CD4-positive, alpha-beta memory T cell (primary cell): ENCODE measurements at regions not wholly inside any gene's neighbourhood (a gene's known extent, or its start where the extent isn't known, plus 50 kb on each side); places are given as distances from the start of the nearest gene placed in this dataset.

ENCODE experiments used
- CTCF ChIA-PET: fragments of 350-600 bp; sonication (Branson Sonifier 250); formaldehyde crosslinking; loops from one replicate; lab custom pipeline; 2021; ENCODE audit warnings: inconsistent platforms; ENCODE audit not compliant: partially characterized antibody; lab: Charles Lee
- POLR2A ChIA-PET: fragments of 350-600 bp; sonication (Branson Sonifier 250); formaldehyde crosslinking; loops from one replicate; lab custom pipeline; 2021; ENCODE audit not compliant: partially characterized antibody; lab: Charles Lee
- DNase-seq, 5 donors: peaks; one replicate each; pipeline versions ENCODE4 v3.0.0 to v3.0.0-alpha.2; 2020 to 2022; ENCODE audit warnings: mixed read lengths in 1 of 5
- H3K27ac ChIP-seq: one replicate; pipeline ENCODE4 v1.7.0; 2013; ENCODE audit warnings: low read depth, low read length
- H3K27me3 ChIP-seq: 2 replicates; pipeline ENCODE4 v1.7.0; 2013; ENCODE audit warnings: mild to moderate bottlenecking, low read length, moderate library complexity; ENCODE audit not compliant: insufficient read depth
- H3K36me3 ChIP-seq: 2 replicates; pipeline ENCODE4 v1.7.0; 2013; ENCODE audit warnings: mild to moderate bottlenecking, low read length, moderate library complexity; ENCODE audit not compliant: insufficient read depth
- H3K4me1 ChIP-seq: 2 replicates; pipeline ENCODE4 v1.7.0; 2013; ENCODE audit warnings: mild to moderate bottlenecking, low read length, moderate library complexity; ENCODE audit not compliant: insufficient read depth
- H3K4me3 ChIP-seq, 2 donors: one replicate each; pipeline ENCODE4 v1.7.0; 2013; ENCODE audit warnings: low read length in 2 of 2, mild to moderate bottlenecking in 1 of 2
- H3K9me3 ChIP-seq, 2 donors: one replicate each; pipeline ENCODE4 v1.7.0; 2013; ENCODE audit warnings: low read length in 2 of 2, control low read depth in 1 of 2; ENCODE audit not compliant: control insufficient read depth in 1 of 2
- H3K27ac Mint-ChIP-seq, 7 donors: one replicate each; pipeline ENCODE4 v1.8.0; 2020 to 2021; ENCODE audit warnings: mixed read lengths in 7 of 7, mild to moderate bottlenecking in 6 of 7, inconsistent platforms in 3 of 7, moderate library complexity in 3 of 7
- H3K27me3 Mint-ChIP-seq, 2 donors: one replicate each; pipeline ENCODE4 v1.8.0; 2020 to 2021; ENCODE audit warnings: mixed read lengths in 2 of 2
- H3K36me3 Mint-ChIP-seq, 2 donors: one replicate each; pipeline ENCODE4 v1.8.0; 2020 to 2021; ENCODE audit warnings: mixed read lengths in 2 of 2, inconsistent platforms in 1 of 2, mild to moderate bottlenecking in 1 of 2
- H3K4me1 Mint-ChIP-seq, 4 donors: one replicate each; pipeline ENCODE4 v1.8.0; 2020 to 2021; ENCODE audit warnings: mixed read lengths in 4 of 4, mild to moderate bottlenecking in 1 of 4
- H3K4me3 Mint-ChIP-seq, 8 donors: one replicate each; pipeline ENCODE4 v1.8.0; 2020 to 2021; ENCODE audit warnings: mixed read lengths in 8 of 8, mild to moderate bottlenecking in 7 of 8, moderate library complexity in 6 of 8, inconsistent platforms in 3 of 8
- H3K9me3 Mint-ChIP-seq, 8 donors: one replicate each; pipeline ENCODE4 v1.8.0; 2020 to 2021; ENCODE audit warnings: mixed read lengths in 8 of 8, mild to moderate bottlenecking in 5 of 8, inconsistent platforms in 3 of 8, moderate library complexity in 1 of 8
- intact Hi-C: fragments of 100-400 bp; cut with micrococcal nuclease; formaldehyde crosslinking; loops from one replicate; pipeline ENCODE4 v1.15.1; 2023

DNA sequence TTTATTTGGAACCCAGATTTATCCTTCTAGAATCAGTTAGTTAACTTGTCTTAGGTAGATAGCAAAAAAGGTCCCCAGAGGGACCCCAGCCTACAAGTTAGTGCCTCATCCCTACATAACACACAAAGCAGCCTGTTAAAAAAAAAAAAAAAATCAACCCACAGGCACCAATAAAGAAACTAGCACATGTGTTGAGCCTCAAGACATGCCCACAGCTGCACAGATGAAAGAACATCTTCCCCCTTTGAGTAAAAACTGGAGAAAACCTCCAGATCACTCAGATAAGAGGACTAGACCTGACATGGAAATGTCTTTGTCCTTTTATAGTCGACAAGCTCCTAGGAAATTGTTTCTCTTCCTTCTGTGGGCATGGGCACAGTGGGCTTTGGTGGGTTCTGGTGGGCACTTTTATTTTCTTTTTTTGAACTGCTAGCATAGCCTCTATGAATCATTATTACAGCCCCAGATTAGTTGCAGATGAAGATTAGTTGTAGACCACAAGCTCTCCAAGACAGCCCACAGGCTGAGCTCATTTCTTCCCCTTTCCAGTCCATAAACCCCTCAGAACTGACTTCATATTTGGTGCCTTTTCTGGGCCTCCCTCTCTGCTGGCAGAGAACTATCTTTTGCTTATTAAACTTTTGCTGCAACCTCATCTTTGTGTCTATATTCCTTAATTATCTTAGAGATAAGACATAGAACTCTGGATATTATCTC, 427.1 kb downstream of the KDM5D start:
- ChIA-PET POLR2A (no interaction called here), CTCF (no interaction called here)
- Mint-ChIP-seq H3K4me3 (no peak overlapping the region), H3K27me3 (no peaks in the 10 kb centered on the region), H3K4me1 (no peaks in the 10 kb centered on the region), H3K36me3 (peaks cover 0 to 2% of the 10 kb centered on the region in 2 donors), H3K9me3 (peaks cover 0 to 2% (median 0%) of the 10 kb centered on the region in 8 donors), H3K27ac (peak overlapping the region in 1 of 7 donors; percentile 16)
- no peaks in the 10 kb centered on the region for H3K27me3 ChIP-seq
- H3K9me3 ChIP-seq = no peaks in the 10 kb centered on the region
- H3K4me1 ChIP-seq = no peaks in the 10 kb centered on the region
- no peak for DNase-seq
- no peaks in the 10 kb centered on the region for H3K36me3 ChIP-seq
- no peak overlapping the region for H3K27ac ChIP-seq
- H3K4me3 ChIP-seq = no peak overlapping the region
- intact Hi-C loops = no loop called here

DNA sequence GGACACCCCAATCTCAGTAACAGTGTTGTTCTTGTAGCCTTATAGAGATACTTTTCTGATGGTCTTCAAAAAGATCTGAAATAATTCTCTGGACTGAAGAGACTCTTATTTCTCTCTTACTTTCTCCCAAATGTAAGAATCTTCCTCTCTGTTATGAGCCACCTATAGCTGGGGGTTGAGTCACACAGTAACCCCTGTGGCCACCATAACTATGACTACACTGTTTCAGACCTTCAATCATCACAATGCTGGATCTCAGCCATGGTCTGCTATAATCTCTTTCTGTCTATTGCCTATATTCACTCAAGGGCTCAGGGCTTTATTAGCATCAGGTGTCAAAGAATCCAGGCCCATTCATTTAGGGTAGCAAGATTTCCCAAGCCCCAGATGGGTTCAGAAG, 436.9 kb downstream of the KDM5D start:
- no peak overlapping the region for H3K27ac ChIP-seq
- no peak for DNase-seq
- no peaks in the 10 kb centered on the region for H3K9me3 ChIP-seq
- ChIA-PET POLR2A (no interaction called here), CTCF (no interaction called here)
- Mint-ChIP-seq H3K27me3 (no peaks in the 10 kb centered on the region), H3K9me3 (no peaks in the 10 kb centered on the region), H3K4me3 (no peak overlapping the region), H3K36me3 (no peaks in the 10 kb centered on the region), H3K4me1 (no peaks in the 10 kb centered on the region), H3K27ac (no peak overlapping the region)
- no peaks in the 10 kb centered on the region for H3K27me3 ChIP-seq
- no peak overlapping the region for H3K4me3 ChIP-seq
- H3K4me1 ChIP-seq = no peaks in the 10 kb centered on the region
- intact Hi-C loops = no loop called here
- H3K36me3 ChIP-seq = no peaks in the 10 kb centered on the region

DNA sequence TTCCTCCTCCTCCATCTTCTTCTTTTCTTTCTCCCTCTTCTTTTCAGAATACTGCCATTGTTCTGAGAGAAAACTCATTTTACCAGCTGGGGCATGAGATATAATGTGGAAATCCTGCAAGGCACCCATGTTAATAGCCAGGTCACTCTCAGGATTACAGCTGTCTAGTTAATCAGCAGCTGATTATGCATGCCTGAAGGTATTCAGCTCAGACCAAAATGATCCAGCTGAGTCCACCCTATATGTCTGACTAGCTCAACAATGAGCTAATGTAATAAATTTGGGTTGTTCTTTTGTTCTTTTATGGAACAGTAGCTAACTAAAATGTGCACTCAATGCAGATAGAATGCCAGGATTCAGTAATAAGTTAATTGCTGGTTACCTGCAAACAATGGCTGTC, 441.4 kb downstream of the KDM5D start:
- no peaks in the 10 kb centered on the region for H3K4me1 ChIP-seq
- H3K4me3 ChIP-seq = no peak overlapping the region
- no peaks in the 10 kb centered on the region for H3K36me3 ChIP-seq
- CTCF ChIA-PET = no interaction called here
- Mint-ChIP-seq H3K36me3 (no peaks in the 10 kb centered on the region), H3K27me3 (no peaks in the 10 kb centered on the region), H3K4me3 (no peak overlapping the region), H3K9me3 (no peaks in the 10 kb centered on the region), H3K4me1 (no peaks in the 10 kb centered on the region), H3K27ac (no peak overlapping the region)
- intact Hi-C loops = no loop called here
- POLR2A ChIA-PET = no interaction called here
- DNase-seq = no peak
- no peak overlapping the region for H3K27ac ChIP-seq
- H3K9me3 ChIP-seq = no peaks in the 10 kb centered on the region
- H3K27me3 ChIP-seq = no peaks in the 10 kb centered on the region

DNA sequence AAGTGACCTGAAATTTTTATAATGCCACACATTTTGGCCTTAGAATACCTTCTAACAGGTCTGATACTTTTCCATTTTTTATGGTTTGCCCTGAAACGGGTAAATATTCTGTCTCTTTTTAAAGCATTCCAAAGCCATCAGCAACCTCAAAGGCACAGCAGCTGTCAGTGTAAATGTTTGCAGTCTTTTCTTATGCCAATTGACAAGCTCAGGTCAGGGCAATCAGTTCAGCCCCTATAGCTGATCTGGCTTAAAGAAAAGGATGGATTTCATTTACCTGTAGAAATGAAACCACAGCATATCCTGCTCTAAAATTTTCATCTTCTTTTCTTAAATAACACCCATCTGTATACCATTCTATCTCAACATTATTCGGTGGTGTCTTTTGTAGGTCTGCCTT, 453.6 kb downstream of the KDM5D start:
- Mint-ChIP-seq H3K27me3 (no peaks in the 10 kb centered on the region), H3K27ac (no peak overlapping the region), H3K4me1 (no peaks in the 10 kb centered on the region), H3K9me3 (no peaks in the 10 kb centered on the region), H3K4me3 (no peak overlapping the region), H3K36me3 (no peaks in the 10 kb centered on the region)
- Histone ChIP-seq H3K9me3 (no peaks in the 10 kb centered on the region), H3K4me3 (no peak overlapping the region), H3K36me3 (no peaks in the 10 kb centered on the region), H3K27me3 (no peaks in the 10 kb centered on the region), H3K27ac (no peak overlapping the region), H3K4me1 (no peaks in the 10 kb centered on the region)
- intact Hi-C loops = no loop called here
- ChIA-PET POLR2A (no interaction called here), CTCF (no interaction called here)
- no peak for DNase-seq

DNA sequence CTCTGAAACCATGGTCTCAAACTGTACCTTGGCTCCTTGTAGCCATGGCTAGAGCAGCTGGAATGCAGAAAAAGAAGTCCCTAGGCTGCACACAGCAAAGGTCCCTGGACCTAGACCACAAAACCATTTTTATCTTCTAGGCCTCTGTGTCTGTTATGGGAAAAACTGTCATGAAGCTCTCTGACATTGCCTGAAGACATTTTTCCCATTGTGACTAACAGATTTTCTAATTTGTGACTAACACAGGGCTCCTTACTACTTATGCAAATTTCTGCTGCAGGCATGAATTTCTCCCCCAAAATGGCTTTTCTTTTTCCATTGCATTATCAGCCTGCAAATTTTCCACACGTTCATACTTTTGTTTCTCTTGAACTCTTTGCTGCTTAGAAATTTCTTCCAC, 470.4 kb downstream of the KDM5D start:
- intact Hi-C loops = no loop called here
- Mint-ChIP-seq H3K27me3 (no peaks in the 10 kb centered on the region), H3K4me3 (no peak overlapping the region), H3K9me3 (no peaks in the 10 kb centered on the region), H3K27ac (no peak overlapping the region), H3K36me3 (no peaks in the 10 kb centered on the region), H3K4me1 (no peaks in the 10 kb centered on the region)
- POLR2A ChIA-PET = no interaction called here
- CTCF ChIA-PET = no interaction called here
- Histone ChIP-seq H3K27ac (no peak overlapping the region), H3K4me3 (no peak overlapping the region), H3K36me3 (no peaks in the 10 kb centered on the region), H3K4me1 (no peaks in the 10 kb centered on the region), H3K9me3 (no peaks in the 10 kb centered on the region), H3K27me3 (no peaks in the 10 kb centered on the region)
- DNase-seq = no peak

DNA sequence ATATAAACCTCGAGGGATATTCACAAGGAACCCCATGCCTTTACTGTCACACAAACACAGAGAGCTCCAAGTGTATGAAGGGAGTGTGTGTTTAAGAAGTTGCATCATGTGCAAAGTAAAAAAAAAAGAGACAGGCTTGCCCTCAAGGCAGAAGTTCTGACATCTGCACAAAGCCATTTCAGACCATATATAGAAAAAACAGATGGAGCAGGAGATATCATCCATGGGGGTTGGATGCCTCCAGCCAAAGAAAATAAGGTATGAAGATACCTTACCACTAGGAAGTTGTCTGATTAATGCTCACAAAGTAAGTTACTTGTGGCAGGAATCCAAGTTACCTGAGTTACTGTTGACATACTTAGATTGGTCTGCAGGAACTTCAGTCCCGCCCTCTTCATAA, 476.2 kb downstream of the KDM5D start:
- H3K4me1 ChIP-seq = no peaks in the 10 kb centered on the region
- no peaks in the 10 kb centered on the region for H3K36me3 ChIP-seq
- Mint-ChIP-seq H3K4me1 (no peaks in the 10 kb centered on the region), H3K27me3 (no peaks in the 10 kb centered on the region), H3K36me3 (no peaks in the 10 kb centered on the region), H3K9me3 (no peaks in the 10 kb centered on the region), H3K27ac (no peak overlapping the region), H3K4me3 (no peak overlapping the region)
- ChIA-PET POLR2A (no interaction called here), CTCF (no interaction called here)
- no peaks in the 10 kb centered on the region for H3K9me3 ChIP-seq
- no peak for DNase-seq
- no peak overlapping the region for H3K27ac ChIP-seq
- H3K27me3 ChIP-seq = no peaks in the 10 kb centered on the region
- intact Hi-C loops = no loop called here
- H3K4me3 ChIP-seq = no peak overlapping the region

DNA sequence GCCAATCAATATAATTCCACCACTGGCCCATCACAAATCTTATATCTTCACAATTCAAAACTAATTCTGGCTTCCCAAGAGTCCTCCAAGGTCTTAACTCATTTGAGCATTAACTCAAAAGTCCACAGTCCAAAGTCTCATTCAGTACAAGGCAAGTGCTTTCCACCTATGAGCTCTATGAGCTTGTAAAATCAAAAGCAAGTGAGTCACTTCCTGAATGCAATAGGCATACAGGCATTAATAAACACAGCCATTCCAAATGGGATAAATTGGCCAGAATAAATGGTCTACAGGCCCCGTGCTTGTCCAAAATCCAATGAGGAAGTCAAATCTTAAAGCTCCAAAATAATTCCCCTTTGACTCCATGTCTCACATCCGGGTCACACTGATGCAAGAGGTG, 479.1 kb downstream of the KDM5D start:
- H3K36me3 ChIP-seq = no peaks in the 10 kb centered on the region
- H3K9me3 ChIP-seq = no peaks in the 10 kb centered on the region
- H3K36me3 Mint-ChIP-seq = no peaks in the 10 kb centered on the region
- H3K4me3 Mint-ChIP-seq = no peak overlapping the region
- H3K9me3 Mint-ChIP-seq = no peaks in the 10 kb centered on the region
- no peaks in the 10 kb centered on the region for H3K27me3 ChIP-seq
- CTCF ChIA-PET = no interaction called here
- no peak overlapping the region for H3K27ac ChIP-seq
- POLR2A ChIA-PET = no interaction called here
- H3K27ac Mint-ChIP-seq = no peak overlapping the region
- no peaks in the 10 kb centered on the region for H3K4me1 Mint-ChIP-seq
- no peak for DNase-seq
- H3K27me3 Mint-ChIP-seq = no peaks in the 10 kb centered on the region
- H3K4me3 ChIP-seq = no peak overlapping the region
- no peaks in the 10 kb centered on the region for H3K4me1 ChIP-seq
- intact Hi-C loops = no loop called here

DNA sequence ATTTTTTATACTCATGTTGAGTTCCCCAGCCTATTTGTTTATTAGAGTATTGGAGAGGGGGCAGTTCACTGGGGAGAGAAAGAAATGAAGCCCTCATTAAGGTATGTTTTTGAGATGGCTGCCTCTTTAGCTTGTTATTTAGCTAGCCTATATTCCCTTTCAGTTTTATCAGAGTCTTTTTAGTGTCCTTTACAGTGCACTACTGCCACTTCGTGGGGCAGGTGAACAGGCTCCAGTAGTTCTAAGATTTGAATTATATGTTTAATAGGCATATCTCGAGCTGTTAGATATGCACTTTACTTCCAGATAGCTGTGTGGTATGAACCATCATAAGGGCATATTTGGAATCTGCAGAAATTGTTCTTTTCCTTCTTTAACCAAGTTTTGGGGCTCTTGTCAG, 482.2 kb downstream of the KDM5D start:
- H3K36me3 Mint-ChIP-seq = no peaks in the 10 kb centered on the region
- H3K4me1 Mint-ChIP-seq = no peaks in the 10 kb centered on the region
- H3K27ac ChIP-seq = no peak overlapping the region
- no peaks in the 10 kb centered on the region for H3K27me3 Mint-ChIP-seq
- no peaks in the 10 kb centered on the region for H3K36me3 ChIP-seq
- ChIA-PET POLR2A (no interaction called here), CTCF (interaction anchor here (1.1 to 1.5 kb wide), 2 partner anchors 30 to 31 kb away, joined by 4 to 6 read pairs; no protein-coding TSS in a partner anchor)
- no peaks in the 10 kb centered on the region for H3K27me3 ChIP-seq
- H3K9me3 ChIP-seq = no peaks in the 10 kb centered on the region
- H3K4me3 ChIP-seq = no peak overlapping the region
- no peak for DNase-seq
- no peak overlapping the region for H3K4me3 Mint-ChIP-seq
- no peak overlapping the region for H3K27ac Mint-ChIP-seq
- intact Hi-C loops = no loop called here
- no peaks in the 10 kb centered on the region for H3K4me1 ChIP-seq
- H3K9me3 Mint-ChIP-seq = no peaks in the 10 kb centered on the region
